ENCODE measurements at regions not wholly inside any gene's neighbourhood (a gene's known extent, or its start where the extent isn't known, plus 50 kb on each side); places are given as distances from the start of the nearest gene placed in this dataset.

DNA sequence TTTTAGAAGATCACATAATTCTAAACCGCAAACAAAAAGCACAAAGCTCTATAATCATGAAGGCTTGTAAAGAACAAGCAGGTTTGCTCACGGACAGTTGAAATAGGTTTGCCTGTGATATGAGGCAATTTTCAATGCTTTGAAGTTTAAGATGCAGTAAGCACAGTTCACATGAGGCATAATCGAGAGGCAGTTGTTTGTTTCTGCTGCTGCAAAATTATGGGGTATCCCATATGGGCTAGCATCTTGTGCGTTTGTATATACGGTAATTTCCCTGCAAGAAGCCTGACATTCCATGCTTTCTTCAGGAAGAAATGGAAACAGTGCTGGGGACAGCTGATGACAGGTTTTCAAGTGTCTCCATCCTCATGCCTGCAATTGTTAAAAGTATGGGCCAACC lies 94.6 kb upstream of the MC3R start:
- H4K20me1 ChIP-seq (ENCODE audit: insufficient read depth, low read length): no peaks in the 10 kb centered on the region
- ATAC-seq (ENCODE audit: insufficient read depth, low read depth) (no peak), DNase-seq (no peak)
- H3K9ac ChIP-seq (ENCODE audit: low read depth, low read length): no peak overlapping the region
- TF ChIP-seq EZH2 (IDR thresholded peaks at IDR 0.05; ENCODE audit: borderline replicate concordance, low read depth, low read length, severe bottlenecking): no peak
- H3K9me3 ChIP-seq (ENCODE audit: insufficient read depth, low read length, severe bottlenecking): no peaks in the 10 kb centered on the region
- no peaks in the 10 kb centered on the region for H3K36me3 ChIP-seq (ENCODE audit: insufficient read depth, low read length)
- peaks cover 1% of the 10 kb centered on the region for H3K27me3 ChIP-seq (ENCODE audit: insufficient read depth, low read length, poor library complexity)
- H3K4me2 ChIP-seq (ENCODE audit: insufficient read depth, low read length): no peak overlapping the region
- H3K27ac ChIP-seq (ENCODE audit: low read length): no peak overlapping the region
- H2AFZ ChIP-seq (ENCODE audit: low read depth, low read length): no peak overlapping the region
- no peaks in the 10 kb centered on the region for H3K79me2 ChIP-seq (ENCODE audit: insufficient read depth, low read length)
- H3K4me3 ChIP-seq (ENCODE audit: low read depth in 1 of 2, low read length in 2 of 2): no peak overlapping the region
- H3K4me1 ChIP-seq (ENCODE audit: insufficient read depth, low read length): no peaks in the 10 kb centered on the region

DNA sequence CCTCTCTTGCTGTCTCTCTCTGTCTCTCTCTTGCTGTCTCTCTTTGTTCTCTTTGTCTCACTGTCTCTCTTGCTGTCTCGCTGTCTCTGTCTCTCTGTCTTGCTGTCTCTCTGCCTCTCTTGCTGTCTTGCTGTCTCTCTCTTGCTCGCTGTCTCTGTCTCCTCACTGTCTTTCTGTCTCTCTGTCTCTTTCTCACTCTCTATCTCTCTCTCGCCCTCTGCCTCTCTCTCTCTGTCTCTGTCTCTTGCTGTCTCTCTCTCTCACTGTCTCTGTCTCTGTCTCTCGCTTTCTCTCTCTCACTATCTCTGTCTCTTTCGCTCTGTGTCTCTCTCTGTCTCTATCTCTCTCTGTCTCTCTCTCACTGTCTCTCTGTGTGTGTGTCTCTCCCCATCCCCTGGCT lies 92.9 kb upstream of the MC3R start:
- Histone ChIP-seq H4K20me1 (ENCODE audit: insufficient read depth, low read length) (no peaks in the 10 kb centered on the region), H3K4me2 (ENCODE audit: insufficient read depth, low read length) (no peak overlapping the region), H3K4me1 (ENCODE audit: insufficient read depth, low read length) (no peaks in the 10 kb centered on the region), H3K36me3 (ENCODE audit: insufficient read depth, low read length) (no peaks in the 10 kb centered on the region), H3K27ac (ENCODE audit: low read length) (no peak overlapping the region), H3K79me2 (ENCODE audit: insufficient read depth, low read length) (no peaks in the 10 kb centered on the region), H3K4me3 (ENCODE audit: low read depth in 1 of 2, low read length in 2 of 2) (no peak overlapping the region), H3K9ac (ENCODE audit: low read depth, low read length) (no peak overlapping the region), H3K27me3 (ENCODE audit: insufficient read depth, low read length, poor library complexity) (peaks cover 8% of the 10 kb centered on the region), H2AFZ (ENCODE audit: low read depth, low read length) (no peak overlapping the region), H3K9me3 (ENCODE audit: insufficient read depth, low read length, severe bottlenecking) (no peaks in the 10 kb centered on the region)
- DNase-seq (no peak), ATAC-seq (ENCODE audit: insufficient read depth, low read depth) (no peak)
- TF ChIP-seq, protein P1, sequence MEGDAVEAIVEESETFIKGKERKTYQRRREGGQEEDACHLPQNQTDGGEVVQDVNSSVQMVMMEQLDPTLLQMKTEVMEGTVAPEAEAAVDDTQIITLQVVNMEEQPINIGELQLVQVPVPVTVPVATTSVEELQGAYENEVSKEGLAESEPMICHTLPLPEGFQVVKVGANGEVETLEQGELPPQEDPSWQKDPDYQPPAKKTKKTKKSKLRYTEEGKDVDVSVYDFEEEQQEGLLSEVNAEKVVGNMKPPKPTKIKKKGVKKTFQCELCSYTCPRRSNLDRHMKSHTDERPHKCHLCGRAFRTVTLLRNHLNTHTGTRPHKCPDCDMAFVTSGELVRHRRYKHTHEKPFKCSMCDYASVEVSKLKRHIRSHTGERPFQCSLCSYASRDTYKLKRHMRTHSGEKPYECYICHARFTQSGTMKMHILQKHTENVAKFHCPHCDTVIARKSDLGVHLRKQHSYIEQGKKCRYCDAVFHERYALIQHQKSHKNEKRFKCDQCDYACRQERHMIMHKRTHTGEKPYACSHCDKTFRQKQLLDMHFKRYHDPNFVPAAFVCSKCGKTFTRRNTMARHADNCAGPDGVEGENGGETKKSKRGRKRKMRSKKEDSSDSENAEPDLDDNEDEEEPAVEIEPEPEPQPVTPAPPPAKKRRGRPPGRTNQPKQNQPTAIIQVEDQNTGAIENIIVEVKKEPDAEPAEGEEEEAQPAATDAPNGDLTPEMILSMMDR (IDR thresholded peaks at IDR 0.05; ENCODE audit: borderline replicate concordance, extremely low read depth, low read length, poor library complexity, severe bottlenecking): no peak
- TF ChIP-seq EZH2 (IDR thresholded peaks at IDR 0.05; ENCODE audit: borderline replicate concordance, low read depth, low read length, severe bottlenecking): no peak

DNA sequence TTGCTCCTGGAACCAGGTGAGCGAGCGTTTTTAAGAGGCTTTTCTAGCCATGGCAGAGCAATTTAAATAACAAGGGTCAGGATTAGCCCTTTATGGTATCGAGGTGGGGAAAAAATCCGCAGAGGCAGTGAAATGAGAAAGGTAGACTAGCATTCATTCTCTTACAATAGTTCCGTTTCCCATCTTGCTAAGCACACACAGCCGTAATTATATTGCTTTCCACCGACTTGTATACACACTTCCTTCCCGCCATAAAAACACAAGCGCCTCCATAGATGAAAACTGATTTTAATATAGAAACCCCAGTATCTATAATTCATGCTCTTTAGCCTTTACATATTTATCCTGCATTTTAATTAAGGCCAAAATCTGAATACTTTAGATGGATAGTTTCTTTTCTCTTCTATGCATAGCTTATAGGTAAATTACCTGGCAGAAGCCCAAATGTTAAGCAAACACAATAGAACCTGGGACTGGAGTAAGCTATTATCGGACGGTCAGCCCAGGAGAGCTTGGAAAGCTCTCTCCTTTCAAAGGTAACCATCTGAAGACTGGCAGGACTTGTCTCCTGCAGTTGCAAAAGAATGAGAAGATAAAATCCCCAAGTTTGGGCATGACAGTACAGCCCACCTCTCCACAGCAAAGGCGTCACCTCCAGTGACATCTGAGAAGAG lies 90.9 kb upstream of the MC3R start:
- TF ChIP-seq, protein P1 (IDR thresholded peaks at IDR 0.05; ENCODE audit: borderline replicate concordance, extremely low read depth, low read length, poor library complexity, severe bottlenecking): no peak
- TF ChIP-seq EZH2 (IDR thresholded peaks at IDR 0.05; ENCODE audit: borderline replicate concordance, low read depth, low read length, severe bottlenecking): no peak
- Histone ChIP-seq H3K27me3 (ENCODE audit: insufficient read depth, low read length, poor library complexity) (peaks cover 8% of the 10 kb centered on the region), H3K79me2 (ENCODE audit: insufficient read depth, low read length) (no peaks in the 10 kb centered on the region), H3K9me3 (ENCODE audit: insufficient read depth, low read length, severe bottlenecking) (no peaks in the 10 kb centered on the region), H4K20me1 (ENCODE audit: insufficient read depth, low read length) (no peaks in the 10 kb centered on the region), H3K4me2 (ENCODE audit: insufficient read depth, low read length) (no peak overlapping the region), H2AFZ (ENCODE audit: low read depth, low read length) (no peak overlapping the region), H3K4me1 (ENCODE audit: insufficient read depth, low read length) (no peaks in the 10 kb centered on the region), H3K36me3 (ENCODE audit: insufficient read depth, low read length) (no peaks in the 10 kb centered on the region), H3K9ac (ENCODE audit: low read depth, low read length) (no peak overlapping the region), H3K27ac (ENCODE audit: low read length) (no peak overlapping the region), H3K4me3 (ENCODE audit: low read depth in 1 of 2, low read length in 2 of 2) (no peak overlapping the region)
- no peak for DNase-seq
- ATAC-seq (ENCODE audit: insufficient read depth, low read depth): no peak

DNA sequence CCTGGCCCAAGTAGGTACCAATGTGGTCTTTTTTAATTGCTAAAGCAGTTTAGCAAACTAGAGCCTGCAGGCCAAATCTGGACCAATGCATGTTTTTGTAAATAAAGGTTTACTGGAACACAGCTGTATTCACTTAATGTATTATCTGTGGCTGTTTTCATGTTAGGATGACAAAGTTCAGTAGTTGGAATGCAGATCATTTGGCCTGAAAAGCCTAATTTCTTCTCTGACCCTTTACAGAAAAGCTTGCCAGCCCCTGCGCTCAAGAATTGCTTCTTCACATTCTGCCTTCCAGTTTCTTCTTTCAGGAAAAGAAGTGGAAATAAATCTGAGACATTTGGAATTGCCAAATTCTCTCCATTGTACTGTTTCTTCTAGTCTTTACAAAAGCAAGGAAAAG lies 90.0 kb upstream of the MC3R start:
- Histone ChIP-seq H3K36me3 (ENCODE audit: insufficient read depth, low read length) (no peaks in the 10 kb centered on the region), H3K27me3 (ENCODE audit: insufficient read depth, low read length, poor library complexity) (peaks cover 10% of the 10 kb centered on the region)
- DNase-seq: no peak

More for the DNA sequence above, 90.0 kb upstream of the MC3R start:
- H3K9me3 ChIP-seq (ENCODE audit: insufficient read depth, low read length, severe bottlenecking): no peaks in the 10 kb centered on the region
- ATAC-seq (ENCODE audit: insufficient read depth, low read depth): no peak
- H3K9ac ChIP-seq (ENCODE audit: low read depth, low read length): no peak overlapping the region
- H3K4me2 ChIP-seq (ENCODE audit: insufficient read depth, low read length): no peak overlapping the region
- H4K20me1 ChIP-seq (ENCODE audit: insufficient read depth, low read length): no peaks in the 10 kb centered on the region
- H3K4me3 ChIP-seq (ENCODE audit: low read depth in 1 of 2, low read length in 2 of 2): no peak overlapping the region
- TF ChIP-seq EZH2 (IDR thresholded peaks at IDR 0.05; ENCODE audit: borderline replicate concordance, low read depth, low read length, severe bottlenecking): no peak
- TF ChIP-seq, protein P1 (IDR thresholded peaks at IDR 0.05; ENCODE audit: borderline replicate concordance, extremely low read depth, low read length, poor library complexity, severe bottlenecking): no peak
- no peak overlapping the region for H2AFZ ChIP-seq (ENCODE audit: low read depth, low read length)
- no peak overlapping the region for H3K27ac ChIP-seq (ENCODE audit: low read length)
- H3K4me1 ChIP-seq (ENCODE audit: insufficient read depth, low read length): no peaks in the 10 kb centered on the region
- no peaks in the 10 kb centered on the region for H3K79me2 ChIP-seq (ENCODE audit: insufficient read depth, low read length)

Measured in DND-41 (cell line).